NB4 (cell line): ENCODE measurements at regions not wholly inside any gene's neighbourhood (a gene's known extent, or its start where the extent isn't known, plus 50 kb on each side); places are given as distances from the start of the nearest gene placed in this dataset.

Experiments used
- CTCF ChIP-seq: IDR thresholded peaks from one replicate; pipeline ENCODE4 v1.5.1; 2012; ENCODE audit warnings: low read depth, low read length
- MAX ChIP-seq: IDR thresholded peaks from 2 replicates; pipeline ENCODE4 v1.6.1; 2011; ENCODE audit warnings: low read depth, low read length

DNA sequence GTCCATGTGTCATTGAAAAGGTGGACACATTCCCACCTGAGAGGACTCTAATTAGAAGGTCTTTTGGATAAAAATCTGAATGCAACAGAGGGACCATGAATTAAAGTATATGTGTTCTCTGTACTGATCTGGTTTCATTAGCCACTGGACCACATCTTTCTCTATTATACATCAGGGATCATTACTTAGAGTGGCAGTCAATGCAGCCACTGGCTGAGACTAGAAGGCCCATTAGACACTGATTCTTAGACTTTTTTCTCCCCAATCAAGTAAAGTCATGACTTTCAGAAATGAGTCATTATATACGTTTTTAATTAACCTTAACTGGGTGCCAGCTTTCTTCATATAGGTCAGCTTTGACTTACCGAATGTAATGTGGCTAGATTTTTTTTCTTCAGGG is 550.8 kb upstream of the CFAP20DC start:
- no peak for TF ChIP-seq CTCF
- no peak for TF ChIP-seq MAX
